Stimulated activated naive B cell treated with anti-CD40 and anti-IgM and Interleukin-4, amounts not matched to agents 10 μg/mL and 1 μg/mL and 100 μg/mL, for 72 hours (primary cell): ENCODE measurements at regions not wholly inside any gene's neighbourhood (a gene's known extent, or its start where the extent isn't known, plus 50 kb on each side); places are given as distances from the start of the nearest gene placed in this dataset.
A peak's percentile ranks its signal among the peaks of the same experiment; 100 is the strongest.

Source experiments
- ATAC-seq, 2 donors: fragments of 150-1000 bp; cut with Tn5 transposase; replicated peaks; 2 replicates each; pipeline ENCODE4 v1.10.0; 2021; ENCODE audit warnings: moderate library complexity in 1 of 2
- DNase-seq: peaks from one replicate; pipeline ENCODE4 v3.0.0; 2021
- H3K27ac Mint-ChIP-seq: one replicate; pipeline ENCODE4 v1.8.0; 2022; ENCODE audit warnings: mild to moderate bottlenecking, mixed read lengths
- H3K27me3 Mint-ChIP-seq, 2 donors: one replicate each; pipeline ENCODE4 v1.8.0; 2022; ENCODE audit warnings: mixed read lengths in 2 of 2
- H3K36me3 Mint-ChIP-seq, 2 donors: one replicate each; pipeline ENCODE4 v1.8.0; 2022; ENCODE audit warnings: mixed read lengths in 2 of 2, mild to moderate bottlenecking in 1 of 2
- H3K4me1 Mint-ChIP-seq, 2 donors: one replicate each; pipeline ENCODE4 v1.8.0; 2022; ENCODE audit warnings: mixed read lengths in 2 of 2, mild to moderate bottlenecking in 1 of 2
- H3K4me3 Mint-ChIP-seq, 2 donors: one replicate each; pipeline ENCODE4 v1.8.0; 2022; ENCODE audit warnings: mild to moderate bottlenecking in 2 of 2, mixed read lengths in 2 of 2, moderate library complexity in 1 of 2
- H3K9me3 Mint-ChIP-seq, 2 donors: one replicate each; pipeline ENCODE4 v1.8.0; 2022; ENCODE audit warnings: mixed read lengths in 2 of 2, mild to moderate bottlenecking in 1 of 2

- peaks cover 0 to 3% of the 10 kb centered on the region in 2 donors for H3K9me3 Mint-ChIP-seq
- DNase-seq (no peak), ATAC-seq (peak; percentile 18 to 21)
- no peaks in the 10 kb centered on the region for H3K36me3 Mint-ChIP-seq
- no peak overlapping the region for H3K27ac Mint-ChIP-seq
- H3K4me1 Mint-ChIP-seq, result no peaks in the 10 kb centered on the region
- peaks cover 29 to 32% of the 10 kb centered on the region in 2 donors for H3K27me3 Mint-ChIP-seq
- H3K4me3 Mint-ChIP-seq, result no peak overlapping the region
Measured at GRCh38 chr1:241413386-241413785, 56.4 kb upstream of the RGS7 start.

GRCh38 chr1:241412646-241413045 lies 55.6 kb upstream of the RGS7 start:
- DNase-seq (no peak), ATAC-seq (no peak)
- H3K27ac Mint-ChIP-seq, result no peak overlapping the region
- H3K27me3 Mint-ChIP-seq, result peaks cover 25 to 27% of the 10 kb centered on the region in 2 donors
- no peaks in the 10 kb centered on the region for H3K36me3 Mint-ChIP-seq
- H3K4me1 Mint-ChIP-seq, result no peaks in the 10 kb centered on the region
- no peak overlapping the region for H3K4me3 Mint-ChIP-seq
- no peaks in the 10 kb centered on the region for H3K9me3 Mint-ChIP-seq

- no peak overlapping the region for H3K4me3 Mint-ChIP-seq
- no peak for DNase-seq
- H3K9me3 Mint-ChIP-seq, result no peaks in the 10 kb centered on the region
- ATAC-seq, result no peak
- no peaks in the 10 kb centered on the region for H3K4me1 Mint-ChIP-seq
- no peak overlapping the region for H3K27ac Mint-ChIP-seq
- H3K27me3 Mint-ChIP-seq, result peaks cover 22 to 28% of the 10 kb centered on the region in 2 donors
- H3K36me3 Mint-ChIP-seq, result no peaks in the 10 kb centered on the region
Measured at GRCh38 chr1:241411776-241412338, 54.9 kb upstream of the RGS7 start.

GRCh38 chr1:241411056-241411775 lies 54.2 kb upstream of the RGS7 start:
- Mint-ChIP-seq H3K4me1 (no peaks in the 10 kb centered on the region), H3K9me3 (no peaks in the 10 kb centered on the region), H3K27ac (no peak overlapping the region), H3K27me3 (peaks cover 22 to 32% of the 10 kb centered on the region in 2 donors), H3K4me3 (no peak overlapping the region), H3K36me3 (no peaks in the 10 kb centered on the region)
- DNase-seq, result no peak
- ATAC-seq, result no peak

- Mint-ChIP-seq H3K27ac (no peak overlapping the region), H3K9me3 (no peaks in the 10 kb centered on the region), H3K27me3 (peaks cover 22% of the 10 kb centered on the region in 2 donors), H3K4me1 (no peaks in the 10 kb centered on the region), H3K36me3 (no peaks in the 10 kb centered on the region), H3K4me3 (no peak overlapping the region)
- DNase-seq, result no peak
- no peak for ATAC-seq
Measured at GRCh38 chr1:241408170-241408569, 51.2 kb upstream of the RGS7 start.
